GM12878 (cell line): ENCODE measurements at regions not wholly inside any gene's neighbourhood (a gene's known extent, or its start where the extent isn't known, plus 50 kb on each side); places are given as distances from the start of the nearest gene placed in this dataset.

Source experiments
- ATAC-seq: fragments of 200-7000 bp; cut with Tn5 transposase; 3 replicates; pipeline ENCODE4 v1.9.1; 2020; ENCODE audit warnings: mild to moderate bottlenecking, moderate library complexity
- BruUV-seq: library from RNA; stranded (reverse); fragments of 400-500 nt; replicated peaks from 2 replicates; lab custom pipeline; 2021; lab: Mats Ljungman, UMichigan
- CTCF ChIA-PET: fragments of 300-600 bp; sonication (Branson Sonifier 250); formaldehyde crosslinking; extraction: SDS; loops from one replicate; lab custom pipeline; 2021; ENCODE audit warnings: inconsistent platforms; lab: Yijun Ruan, JAX
- POLR2A ChIA-PET: fragments of 350-600 bp; formaldehyde crosslinking; extraction: SDS; loops from one replicate; lab custom pipeline; 2021; ENCODE audit warnings: inconsistent platforms; lab: Charles Lee
- RAD21 ChIA-PET: fragments of 300-600 bp; sonication (Branson Sonifier 250); formaldehyde crosslinking; loops from one replicate; lab custom pipeline; 2023; ENCODE audit warnings: antibody characterized with exemption; ENCODE audit not compliant: unreplicated experiment; lab: Charles Lee
- SMC1A ChIA-PET: fragments of 300-600 bp; sonication (Branson Sonifier 250); formaldehyde crosslinking; loops from one replicate; lab custom pipeline; 2023; ENCODE audit not compliant: unreplicated experiment, uncharacterized antibody; lab: Charles Lee
- DNase-seq: peaks from one replicate; pipeline ENCODE4 v3.0.0-alpha.2; 2011; ENCODE audit warnings: low read depth, low spot score
- FAIRE-seq: peaks from 3 replicates; lab custom pipeline; 2011; peaks lifted over from hg19 to GRCh38; lab: Jason Lieb, UNC
- H2AFZ ChIP-seq: 2 replicates; pipeline ENCODE4 v1.6.0; 2011; ENCODE audit warnings: low read depth, low read length, control low read depth; ENCODE audit not compliant: control insufficient read depth
- H3K27ac ChIP-seq: 2 replicates; pipeline ENCODE4 v1.5.1; 2011; ENCODE audit warnings: control low read depth; ENCODE audit not compliant: control insufficient read depth, insufficient read depth
- H3K27me3 ChIP-seq, 2 experiments: replicated peaks in 1 of 2; 2 replicates each; pipeline versions ENCODE4 v1.6.0 to v1.6.1; 2011; ENCODE audit warnings: low read length in 1 of 2; ENCODE audit not compliant: control insufficient read depth in 2 of 2, insufficient read depth in 2 of 2
- H3K36me3 ChIP-seq, 2 experiments: 2 replicates each; pipeline ENCODE4 v1.5.1; 2011; ENCODE audit warnings: low read length in 1 of 2; ENCODE audit not compliant: control insufficient read depth in 2 of 2, insufficient read depth in 2 of 2
- H3K4me1 ChIP-seq: 2 replicates; pipeline ENCODE4 v1.6.1; 2011; ENCODE audit warnings: mild to moderate bottlenecking, low read length, moderate library complexity, mixed read lengths; ENCODE audit not compliant: control insufficient read depth, insufficient read depth
- H3K4me2 ChIP-seq: 2 replicates; pipeline ENCODE4 v1.6.0; 2011; ENCODE audit warnings: control low read depth; ENCODE audit not compliant: control insufficient read depth, insufficient read depth
- H3K4me3 ChIP-seq: fragments of 200-600 bp; sonication (generic); 2 replicates; pipeline ENCODE4 v1.5.1; 2016
- H3K79me2 ChIP-seq: 2 replicates; pipeline ENCODE4 v1.6.0; 2011; ENCODE audit warnings: low read length; ENCODE audit not compliant: control insufficient read depth, insufficient read depth
- H3K9ac ChIP-seq: 2 replicates; pipeline ENCODE4 v1.8.0; 2011; ENCODE audit warnings: low read length, control low read depth, mixed read lengths; ENCODE audit not compliant: control insufficient read depth, insufficient read depth
- H3K9me3 ChIP-seq: replicated peaks from 3 replicates; pipeline ENCODE4 v1.5.1; 2011; ENCODE audit warnings: mild to moderate bottlenecking, low read length; ENCODE audit not compliant: control insufficient read depth, insufficient read depth
- H4K20me1 ChIP-seq: 2 replicates; pipeline ENCODE4 v1.6.0; 2011; ENCODE audit not compliant: control insufficient read depth, insufficient read depth
- BCL11A ChIP-seq: IDR thresholded peaks from 2 replicates; pipeline ENCODE4 v1.6.1; 2011; ENCODE audit warnings: low read depth, low read length
- BCL3 ChIP-seq: IDR thresholded peaks from 2 replicates; pipeline ENCODE4 v1.6.1; 2011; ENCODE audit warnings: borderline replicate concordance, low read depth, mild to moderate bottlenecking, moderate library complexity, low read length; ENCODE audit not compliant: insufficient read depth, poor library complexity, severe bottlenecking
- BMI1 ChIP-seq: fragments of 450-650 bp; IDR thresholded peaks from 2 replicates; pipeline ENCODE4 v1.6.1; 2016; ENCODE audit warnings: mild to moderate bottlenecking, moderate library complexity, borderline replicate concordance
- CBX5 ChIP-seq: sonication (generic); IDR thresholded peaks from 2 replicates; pipeline ENCODE4 v1.6.1; 2016; ENCODE audit warnings: low read depth, moderate library complexity, mild to moderate bottlenecking, inconsistent platforms
- CHD1 ChIP-seq: IDR thresholded peaks from 2 replicates; pipeline ENCODE4 v1.6.1; 2012; ENCODE audit warnings: low read depth, low read length, improper control_type of control experiment
- E2F8 ChIP-seq: fragments of 450-650 bp; IDR thresholded peaks from 2 replicates; pipeline ENCODE4 v1.6.1; 2018; ENCODE audit warnings: mild to moderate bottlenecking, low read depth, moderate library complexity; ENCODE audit not compliant: partially characterized antibody
- NRF1 ChIP-seq: conservative IDR thresholded peaks from 2 replicates; pipeline ENCODE4 v1.6.1; 2011; ENCODE audit warnings: mild to moderate bottlenecking, low read depth, low read length, improper control_type of control experiment
- RCOR1 ChIP-seq: conservative IDR thresholded peaks from 2 replicates; pipeline ENCODE4 v1.6.1; 2012; ENCODE audit warnings: low read depth, low read length, improper control_type of control experiment
- SREBF1 ChIP-seq: IDR thresholded peaks from 2 replicates; pipeline ENCODE4 v1.6.1; 2012; ENCODE audit warnings: mild to moderate bottlenecking, low read length
- SUZ12 ChIP-seq: fragments of 200-600 bp; sonication (generic); IDR thresholded peaks from one replicate; pipeline ENCODE4 v1.6.1; 2018; ENCODE audit warnings: antibody characterized with exemption, mild to moderate bottlenecking; ENCODE audit not compliant: unreplicated experiment
- TCF12 ChIP-seq: IDR thresholded peaks from 2 replicates; pipeline ENCODE4 v1.6.1; 2011; ENCODE audit warnings: low read depth, mild to moderate bottlenecking, low read length
- ZNF217 ChIP-seq: fragments of 450-650 bp; IDR thresholded peaks from 2 replicates; pipeline ENCODE4 v1.6.1; 2017; ENCODE audit warnings: antibody characterized with exemption, mild to moderate bottlenecking
- WGBS: methylation state at CpG from one replicate; pipeline ENCODE4 v1.1.6; 2016; ENCODE audit warnings: low lambda C conversion rate; ENCODE audit not compliant: insufficient replicate concordance, insufficient coverage; ENCODE audit errors: missing lambda C conversion rate; 5-methylcytosine and 5-hydroxymethylcytosine counted together
- in situ Hi-C: fragments of 300-500 bp; cut with MboI; formaldehyde crosslinking; loops from 9 replicates; pipeline ENCODE4 v1.14.3; 2018; ENCODE audit warnings: mixed read lengths
- intact Hi-C: fragments of 100-400 bp; cut with micrococcal nuclease; formaldehyde crosslinking; loops from one replicate; pipeline ENCODE4 v1.14.2; 2022; ENCODE audit not compliant: unreplicated experiment

GRCh38 chr18:8536231-8536630, 73.0 kb upstream of the RAB12 start (continued):
- no peak for TF ChIP-seq E2F8

GRCh38 chr18:8536922-8537321, 72.3 kb upstream of the RAB12 start:
- no peak overlapping the region for H3K27ac ChIP-seq
- no peaks in the 10 kb centered on the region for H4K20me1 ChIP-seq
- WGBS: 74% methylated on average over 14 of the region's 14 CpGs
- no peak overlapping the region for H3K9ac ChIP-seq
- SMC1A ChIA-PET: no interaction called here
- H3K27me3 ChIP-seq: no peaks in the 10 kb centered on the region
- no peak for DNase-seq
- no peak overlapping the region for H2AFZ ChIP-seq
- RAD21 ChIA-PET: no interaction called here
- H3K4me3 ChIP-seq: no peak overlapping the region
- H3K4me2 ChIP-seq: no peak overlapping the region
- no peaks in the 10 kb centered on the region for H3K4me1 ChIP-seq
- no peak for TF ChIP-seq TCF12
- TF ChIP-seq, all 136 proteins: peak for 0
- no peaks in the 10 kb centered on the region for H3K36me3 ChIP-seq
- no peaks in the 10 kb centered on the region for H3K79me2 ChIP-seq
- intact Hi-C loops (no loop called here), in situ Hi-C loops (no loop called here)
- POLR2A ChIA-PET: no interaction called here
- BruUV-seq: no TSS peak
- CTCF ChIA-PET: interaction anchor here (0.9 kb wide), 1 partner anchor 10 kb away, joined by 3 read pairs; no protein-coding TSS in a partner anchor
- H3K9me3 ChIP-seq: no peaks in the 10 kb centered on the region; the same call in 2 of the 3 replicates
- FAIRE-seq: no peak
- no peak for ATAC-seq

DNA sequence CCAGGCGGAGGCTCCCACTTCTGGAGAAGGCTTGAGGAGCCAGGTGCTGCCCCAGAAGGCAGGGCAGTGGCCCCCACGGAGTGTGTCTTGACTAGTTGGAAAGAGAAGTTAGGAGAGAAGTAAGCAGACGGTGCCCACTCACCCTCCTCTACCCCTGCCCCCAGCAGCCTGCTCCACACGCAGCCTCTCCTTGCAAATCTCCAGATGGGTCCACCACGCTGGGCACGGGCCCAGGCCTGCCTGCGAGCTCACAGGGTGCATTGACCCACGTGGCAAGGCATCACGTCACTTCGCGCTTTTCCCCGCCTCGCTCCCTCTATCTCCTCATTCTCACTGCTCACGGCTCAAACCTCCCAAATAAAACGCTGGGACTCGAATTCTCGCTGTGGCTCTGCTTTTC, 71.8 kb upstream of the RAB12 start:
- H3K36me3 ChIP-seq: no peaks in the 10 kb centered on the region
- in situ Hi-C loops: no loop called here
- ChIA-PET POLR2A (no interaction called here), RAD21 (no interaction called here), SMC1A (no interaction called here), CTCF (no interaction called here)
- H4K20me1 ChIP-seq: no peaks in the 10 kb centered on the region
- FAIRE-seq (no peak), ATAC-seq (no peak), DNase-seq (no peak)
- no peak overlapping the region for H3K27ac ChIP-seq
- no peaks in the 10 kb centered on the region; the same call in 2 of the 3 replicates for H3K9me3 ChIP-seq
- H3K4me2 ChIP-seq: no peak overlapping the region
- no TSS peak for BruUV-seq
- no peaks in the 10 kb centered on the region for H3K79me2 ChIP-seq
- no peaks in the 10 kb centered on the region for H3K4me1 ChIP-seq
- 43% methylated on average over 17 of the region's 17 CpGs for WGBS
- intact Hi-C loops: no loop called here
- no peak for TF ChIP-seq BMI1
- TF ChIP-seq CHD1: no peak
- TF ChIP-seq NRF1: no peak
- no peak for TF ChIP-seq SREBF1
- TF ChIP-seq CBX5: no peak
- no peak for TF ChIP-seq ZNF217
- TF ChIP-seq BCL11A: no peak
- no peak for TF ChIP-seq SUZ12
- TF ChIP-seq BCL3: no peak
- TF ChIP-seq RCOR1: no peak
- H3K27me3 ChIP-seq: no peaks in the 10 kb centered on the region
- no peak overlapping the region for H3K9ac ChIP-seq
- no peak overlapping the region for H2AFZ ChIP-seq
- no peak overlapping the region for H3K4me3 ChIP-seq
